Thyroid gland (tissue), 4 donors: ENCODE measurements at regions not wholly inside any gene's neighbourhood (a gene's known extent, or its start where the extent isn't known, plus 50 kb on each side); places are given as distances from the start of the nearest gene placed in this dataset.

Experiments used
- CTCF ChIP-seq, 6 experiments: fragments of 200-600 bp in 3 of 6; fragments of 450-650 bp in 3 of 6; sonication (generic) in 3 of 6; IDR thresholded peaks; one replicate each; pipeline ENCODE4 v1.5.1; 2016 to 2019; ENCODE audit warnings: antibody characterized with exemption in 6 of 6, mild to moderate bottlenecking in 2 of 6, inconsistent platforms in 1 of 6, moderate library complexity in 1 of 6
- POLR2A ChIP-seq, 2 donors: fragments of 450-650 bp; IDR thresholded peaks; one replicate each; pipeline ENCODE4 v1.6.1; 2017; ENCODE audit warnings: antibody characterized with exemption in 2 of 2, mild to moderate bottlenecking in 2 of 2, moderate library complexity in 1 of 2

GRCh38 chr2:104472076-104472475, 381.8 kb upstream of the POU3F3 start:
- TF ChIP-seq POLR2A (IDR thresholded peaks at IDR 0.05), result no peak
- TF ChIP-seq CTCF (IDR thresholded peaks at IDR 0.05), result no peak
